SK-N-SH (cell line): ENCODE measurements at regions not wholly inside any gene's neighbourhood (a gene's known extent, or its start where the extent isn't known, plus 50 kb on each side); places are given as distances from the start of the nearest gene placed in this dataset.

ENCODE experiments used
- CTCF ChIA-PET: fragments of 300-600, 350-600 bp; formaldehyde crosslinking; extraction: SDS; loops from one replicate; lab custom pipeline; 2021; lab: Yijun Ruan, JAX
- POLR2A ChIA-PET: fragments of 350-600 bp; sonication (Branson Sonifier 250); formaldehyde crosslinking; extraction: SDS; loops from one replicate; lab custom pipeline; 2020; ENCODE audit warnings: antibody characterized with exemption, inconsistent platforms; lab: Yijun Ruan, JAX
- DNase-seq: peaks from one replicate; pipeline ENCODE4 v3.0.0; 2012
- H2AFZ ChIP-seq: fragments of 200-600 bp; sonication (generic); 2 replicates; pipeline ENCODE4 v1.8.1; 2016; ENCODE audit warnings: antibody characterized with exemption, mild to moderate bottlenecking, low read depth
- H3F3A ChIP-seq: fragments of 200-600 bp; sonication (generic); replicated peaks from 2 replicates; pipeline ENCODE3; 2016; ENCODE audit warnings: antibody characterized with exemption, mild to moderate bottlenecking; ENCODE audit not compliant: insufficient read depth
- H3K27ac ChIP-seq, 2 experiments: fragments of 200-500 bp in 1 of 2; fragments of 200-600 bp in 1 of 2; sonication (Bioruptor generic) in 1 of 2; sonication (generic), shearing (Covaris generic) in 1 of 2; 2 replicates each; pipeline versions ENCODE4 v1.5.1 to v1.6.1; 2014 to 2016; ENCODE audit warnings: low read depth in 2 of 2, inconsistent platforms in 1 of 2, low read length in 1 of 2, mild to moderate bottlenecking in 1 of 2, mixed read lengths in 1 of 2
- H3K27me3 ChIP-seq: fragments of 200-600 bp; sonication (generic), shearing (Covaris generic); 2 replicates; pipeline ENCODE4 v1.6.1; 2016; ENCODE audit warnings: mixed run types; ENCODE audit not compliant: insufficient read depth
- H3K36me3 ChIP-seq, 2 experiments: fragments of 200-500 bp in 1 of 2; fragments of 200-600 bp in 1 of 2; sonication (Bioruptor generic) in 1 of 2; sonication (generic) in 1 of 2; replicated peaks in 1 of 2; 2 replicates each; pipeline versions ENCODE3 to v1.5.1; 2014 to 2016; ENCODE audit warnings: low read length in 1 of 2, mild to moderate bottlenecking in 1 of 2; ENCODE audit not compliant: insufficient read depth in 2 of 2, control insufficient read depth in 1 of 2
- H3K4me1 ChIP-seq, 2 experiments: fragments of 200-500 bp in 1 of 2; fragments of 200-600 bp in 1 of 2; sonication (Bioruptor generic) in 1 of 2; sonication (generic), shearing (Covaris generic) in 1 of 2; 2 replicates each; pipeline versions ENCODE4 v1.5.1 to v1.6.1; 2014 to 2016; ENCODE audit warnings: low read depth in 1 of 2, low read length in 1 of 2, mixed run types in 1 of 2; ENCODE audit not compliant: insufficient read depth in 2 of 2, control insufficient read depth in 1 of 2
- H3K4me2 ChIP-seq: fragments of 200-600 bp; sonication (generic), shearing (Covaris generic); 2 replicates; pipeline ENCODE4 v1.6.1; 2017; ENCODE audit warnings: mixed run types
- H3K4me3 ChIP-seq, 2 experiments: fragments of 200-500 bp in 1 of 2; fragments of 200-600 bp in 1 of 2; sonication (Bioruptor generic) in 1 of 2; sonication (generic), shearing (Covaris generic) in 1 of 2; 2 replicates each; pipeline versions ENCODE4 v1.5.1 to v1.8.1; 2014 to 2016; ENCODE audit warnings: low read depth in 2 of 2, inconsistent platforms in 1 of 2, low read length in 1 of 2, mild to moderate bottlenecking in 1 of 2, mixed read lengths in 1 of 2, moderate library complexity in 1 of 2
- H3K79me2 ChIP-seq: fragments of 200-600 bp; sonication (generic); 2 replicates; pipeline ENCODE4 v1.8.1; 2017; ENCODE audit warnings: mild to moderate bottlenecking; ENCODE audit not compliant: insufficient read depth
- H3K9ac ChIP-seq: fragments of 200-600 bp; sonication (generic); 2 replicates; pipeline ENCODE4 v1.6.1; 2017; ENCODE audit warnings: mixed run types
- H3K9me2 ChIP-seq: fragments of 200-600 bp; sonication (generic); 2 replicates; pipeline ENCODE4 v1.6.1; 2017; ENCODE audit warnings: mixed run types
- H3K9me3 ChIP-seq: fragments of 200-600 bp; sonication (generic); 2 replicates; pipeline ENCODE4 v1.6.1; 2017; ENCODE audit warnings: mixed run types, mild to moderate bottlenecking, moderate library complexity
- H4K20me1 ChIP-seq: fragments of 200-600 bp; sonication (generic); 2 replicates; pipeline ENCODE4 v1.6.1; 2017; ENCODE audit warnings: mild to moderate bottlenecking, mixed run types; ENCODE audit not compliant: insufficient read depth
- CHD2 ChIP-seq: fragments of 150-350 bp; IDR thresholded peaks from 2 replicates; pipeline ENCODE4 v1.6.1; 2018; ENCODE audit warnings: low read length; ENCODE audit not compliant: partially characterized antibody
- ELF1 ChIP-seq: IDR thresholded peaks from 2 replicates; pipeline ENCODE4 v1.4.0; 2012
- EP300 ChIP-seq, 2 experiments: IDR thresholded peaks; 2 replicates each; pipeline versions ENCODE4 v1.4.0 to v1.6.1; 2012; ENCODE audit warnings: borderline replicate concordance in 1 of 2, low read depth in 1 of 2, low read length in 1 of 2
- EZH2phosphoT487 ChIP-seq: fragments of 200-600 bp; sonication (generic); IDR thresholded peaks from 2 replicates; pipeline ENCODE4 v1.6.1; 2017; ENCODE audit warnings: low read depth, mixed run types, mild to moderate bottlenecking, antibody characterized with exemption, moderate library complexity, borderline replicate concordance
- FOSL2 ChIP-seq: IDR thresholded peaks from 2 replicates; pipeline ENCODE4 v1.4.0; 2012; ENCODE audit warnings: low read depth, mild to moderate bottlenecking, moderate library complexity, borderline replicate concordance
- GABPA ChIP-seq: IDR thresholded peaks from 2 replicates; pipeline ENCODE4 v1.4.0; 2012; ENCODE audit warnings: low read depth, mild to moderate bottlenecking
- GATA2 ChIP-seq: sonication (generic); formaldehyde crosslinking; IDR thresholded peaks from 2 replicates; pipeline ENCODE4 v1.5.0; 2020; ENCODE audit warnings: mild to moderate bottlenecking, missing genetic modification reagents
- JUND ChIP-seq: IDR thresholded peaks from 2 replicates; pipeline ENCODE4 v1.4.0; 2012
- MEF2A ChIP-seq: IDR thresholded peaks from 2 replicates; pipeline ENCODE4 v1.4.0; 2012; ENCODE audit warnings: low read depth, borderline replicate concordance
- NFIC ChIP-seq: IDR thresholded peaks from 2 replicates; pipeline ENCODE4 v1.4.0; 2012; ENCODE audit warnings: borderline replicate concordance
- RAD21 ChIP-seq: IDR thresholded peaks from 2 replicates; pipeline ENCODE4 v1.6.1; 2012; ENCODE audit warnings: mild to moderate bottlenecking, low read length
- SIN3A ChIP-seq: IDR thresholded peaks from 2 replicates; pipeline ENCODE4 v1.6.1; 2012; ENCODE audit warnings: low read depth, mild to moderate bottlenecking, low read length, moderate library complexity, borderline replicate concordance
- WGBS: methylation state at CpG from one replicate; pipeline ENCODE4 v1.1.6; 2017; ENCODE audit warnings: low lambda C conversion rate; 5-methylcytosine and 5-hydroxymethylcytosine counted together
- TF ChIP-seq, protein P1 (sequence below): IDR thresholded peaks from 2 replicates; pipeline ENCODE4; 2012
- TF ChIP-seq, protein P2 (sequence below): fragments of 150-350 bp; IDR thresholded peaks from 2 replicates; pipeline ENCODE4 v1.6.1; 2017; ENCODE audit warnings: antibody characterized with exemption, low read length, low read depth, borderline replicate concordance

GRCh38 chr5:17999858-18000257, 365.6 kb downstream of the TAF11L14 start:
- POLR2A ChIA-PET, result no interaction called here
- H3K27me3 ChIP-seq, result no peaks in the 10 kb centered on the region
- no peaks in the 10 kb centered on the region for H3F3A ChIP-seq
- DNase-seq, result no peak
- no peaks in the 10 kb centered on the region for H3K9me3 ChIP-seq
- no peaks in the 10 kb centered on the region for H3K4me1 ChIP-seq
- no peak overlapping the region for H3K9ac ChIP-seq
- CTCF ChIA-PET, result no interaction called here
- no peak overlapping the region for H3K4me2 ChIP-seq
- 53% methylated on average over 2 of the region's 2 CpGs for WGBS
- H3K79me2 ChIP-seq, result no peaks in the 10 kb centered on the region
- TF ChIP-seq SIN3A, result no peak
- H3K4me3 ChIP-seq, result no peak overlapping the region
- no peaks in the 10 kb centered on the region for H4K20me1 ChIP-seq
- no peak overlapping the region for H3K27ac ChIP-seq
- H3K36me3 ChIP-seq, result no peaks in the 10 kb centered on the region
- no peaks in the 10 kb centered on the region for H3K9me2 ChIP-seq
- H2AFZ ChIP-seq, result no peak overlapping the region

GRCh38 chr5:18000744-18001143, 366.5 kb downstream of the TAF11L14 start:
- 16% methylated on average over 4 of the region's 4 CpGs for WGBS
- POLR2A ChIA-PET, result no interaction called here

DNA sequence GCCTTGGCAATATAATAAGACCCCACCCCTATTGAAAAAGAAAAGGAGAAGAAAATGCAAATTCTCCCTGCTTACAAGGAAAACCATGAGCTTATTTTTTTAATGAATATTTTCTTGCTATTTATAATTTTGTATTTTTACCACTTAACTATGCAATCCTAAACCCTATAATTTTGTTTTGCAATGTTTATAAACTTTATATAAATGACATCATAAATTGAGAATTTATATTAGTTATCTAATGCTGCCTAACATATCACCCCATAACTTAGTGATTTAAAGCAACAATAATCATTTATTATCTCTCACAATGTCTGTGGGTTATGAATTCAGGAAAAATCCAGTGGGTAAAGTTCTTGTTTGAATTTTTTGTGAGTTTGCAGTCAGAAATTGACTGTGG, 369.1 kb downstream of the TAF11L14 start:
- ChIA-PET CTCF (no interaction called here), POLR2A (no interaction called here)
- Histone ChIP-seq H3K79me2 (no peaks in the 10 kb centered on the region), H3K9me2 (no peaks in the 10 kb centered on the region), H3K9me3 (no peaks in the 10 kb centered on the region), H3K27me3 (no peaks in the 10 kb centered on the region), H3K27ac (no peak overlapping the region), H3K36me3 (no peaks in the 10 kb centered on the region), H4K20me1 (no peaks in the 10 kb centered on the region), H3K4me3 (no peak overlapping the region), H3K9ac (no peak overlapping the region), H3F3A (no peaks in the 10 kb centered on the region), H2AFZ (no peak overlapping the region), H3K4me1 (no peaks in the 10 kb centered on the region), H3K4me2 (no peak overlapping the region)
- TF ChIP-seq MEF2A, result no peak
- TF ChIP-seq, protein P1, sequence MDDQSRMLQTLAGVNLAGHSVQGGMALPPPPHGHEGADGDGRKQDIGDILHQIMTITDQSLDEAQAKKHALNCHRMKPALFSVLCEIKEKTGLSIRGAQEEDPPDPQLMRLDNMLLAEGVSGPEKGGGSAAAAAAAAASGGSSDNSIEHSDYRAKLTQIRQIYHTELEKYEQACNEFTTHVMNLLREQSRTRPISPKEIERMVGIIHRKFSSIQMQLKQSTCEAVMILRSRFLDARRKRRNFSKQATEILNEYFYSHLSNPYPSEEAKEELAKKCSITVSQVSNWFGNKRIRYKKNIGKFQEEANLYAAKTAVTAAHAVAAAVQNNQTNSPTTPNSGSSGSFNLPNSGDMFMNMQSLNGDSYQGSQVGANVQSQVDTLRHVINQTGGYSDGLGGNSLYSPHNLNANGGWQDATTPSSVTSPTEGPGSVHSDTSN, result no peak
- no peak for TF ChIP-seq ELF1
- TF ChIP-seq, protein P2, sequence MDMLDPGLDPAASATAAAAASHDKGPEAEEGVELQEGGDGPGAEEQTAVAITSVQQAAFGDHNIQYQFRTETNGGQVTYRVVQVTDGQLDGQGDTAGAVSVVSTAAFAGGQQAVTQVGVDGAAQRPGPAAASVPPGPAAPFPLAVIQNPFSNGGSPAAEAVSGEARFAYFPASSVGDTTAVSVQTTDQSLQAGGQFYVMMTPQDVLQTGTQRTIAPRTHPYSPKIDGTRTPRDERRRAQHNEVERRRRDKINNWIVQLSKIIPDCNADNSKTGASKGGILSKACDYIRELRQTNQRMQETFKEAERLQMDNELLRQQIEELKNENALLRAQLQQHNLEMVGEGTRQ, result no peak
- TF ChIP-seq NFIC, result no peak
- no peak for TF ChIP-seq FOSL2
- no peak for TF ChIP-seq RAD21
- TF ChIP-seq GABPA, result no peak
- no peak for TF ChIP-seq CHD2
- no peak for TF ChIP-seq EZH2phosphoT487
- no peak for DNase-seq

More at GRCh38 chr5:18000744-18001143, 366.5 kb downstream of the TAF11L14 start:
- Histone ChIP-seq H3K36me3 (no peaks in the 10 kb centered on the region), H3F3A (no peaks in the 10 kb centered on the region), H3K27ac (no peak overlapping the region), H4K20me1 (no peaks in the 10 kb centered on the region), H3K4me3 (no peak overlapping the region), H3K4me2 (no peak overlapping the region), H3K9ac (no peak overlapping the region), H3K9me3 (no peaks in the 10 kb centered on the region), H3K79me2 (no peaks in the 10 kb centered on the region), H3K27me3 (no peaks in the 10 kb centered on the region), H3K9me2 (no peaks in the 10 kb centered on the region), H3K4me1 (no peaks in the 10 kb centered on the region), H2AFZ (no peak overlapping the region)
- CTCF ChIA-PET, result interaction anchor here (1.0 kb wide), 1 partner anchor 72 kb away, joined by 3 read pairs; no protein-coding TSS in a partner anchor
- TF ChIP-seq GATA2 (CRISPR knock-in tag), result no peak
- TF ChIP-seq EP300 (IDR thresholded peaks at IDR 0.05; ENCODE audit: borderline replicate concordance in 1 of 2, low read depth in 1 of 2, low read length in 1 of 2), result no peak
- TF ChIP-seq, protein P1, result no peak
- no peak for TF ChIP-seq CHD2
- TF ChIP-seq JUND, result no peak
- TF ChIP-seq RAD21, result no peak
- no peak for DNase-seq
